Mesendoderm (in vitro differentiated cells): ENCODE measurements at regions not wholly inside any gene's neighbourhood (a gene's known extent, or its start where the extent isn't known, plus 50 kb on each side); places are given as distances from the start of the nearest gene placed in this dataset.
A peak's percentile ranks its signal among the peaks of the same experiment; 100 is the strongest.

ENCODE experiments used
- DNase-seq: peaks from one replicate; pipeline ENCODE4 v3.0.0; 2013
- H2AK5ac ChIP-seq: 2 replicates; pipeline ENCODE4 v1.6.1; 2013; ENCODE audit warnings: low read length, inconsistent platforms
- H2BK120ac ChIP-seq: 2 replicates; pipeline ENCODE4 v1.6.1; 2013; ENCODE audit warnings: low read depth, mild to moderate bottlenecking, low read length, moderate library complexity, mixed read lengths
- H2BK15ac ChIP-seq: replicated peaks from 2 replicates; pipeline ENCODE4 v1.6.1; 2013; ENCODE audit warnings: low read depth, mild to moderate bottlenecking, moderate library complexity
- H2BK5ac ChIP-seq: 2 replicates; pipeline ENCODE4 v1.6.1; 2013; ENCODE audit warnings: low read length, inconsistent platforms
- H3K18ac ChIP-seq: 2 replicates; pipeline ENCODE4 v1.6.1; 2013; ENCODE audit warnings: mild to moderate bottlenecking, low read length, mixed read lengths
- H3K23ac ChIP-seq: one replicate; pipeline ENCODE4 v1.6.1; 2013; ENCODE audit warnings: low read length
- H3K27ac ChIP-seq: 2 replicates; pipeline ENCODE4 v1.5.1; 2013; ENCODE audit warnings: low read depth, mild to moderate bottlenecking, inconsistent platforms, low read length, moderate library complexity
- H3K27me3 ChIP-seq: 2 replicates; pipeline ENCODE4 v1.6.1; 2013; ENCODE audit warnings: low read length, control low read depth, mild to moderate bottlenecking, inconsistent platforms; ENCODE audit not compliant: insufficient read depth, poor library complexity
- H3K36me3 ChIP-seq: 2 replicates; pipeline ENCODE4 v1.6.1; 2013; ENCODE audit warnings: low read length, inconsistent platforms; ENCODE audit not compliant: control insufficient read depth, insufficient read depth
- H3K4ac ChIP-seq: one replicate; pipeline ENCODE4 v1.6.1; 2013; ENCODE audit warnings: low read depth, mild to moderate bottlenecking, low read length, moderate library complexity
- H3K4me1 ChIP-seq: 2 replicates; pipeline ENCODE4 v1.6.1; 2013; ENCODE audit warnings: low read depth, low read length, inconsistent platforms; ENCODE audit not compliant: control insufficient read depth
- H3K4me2 ChIP-seq: 2 replicates; pipeline ENCODE4 v1.6.1; 2013; ENCODE audit warnings: low read length
- H3K4me3 ChIP-seq: 2 replicates; pipeline ENCODE4 v1.5.1; 2013; ENCODE audit warnings: mild to moderate bottlenecking, low read length
- H3K56ac ChIP-seq: one replicate; pipeline ENCODE4 v1.6.1; 2013; ENCODE audit warnings: low read length
- H3K79me1 ChIP-seq: 2 replicates; pipeline ENCODE4 v1.6.1; 2013; ENCODE audit warnings: low read length, inconsistent platforms
- H3K79me2 ChIP-seq: 2 replicates; pipeline ENCODE4 v1.6.1; 2013; ENCODE audit warnings: mild to moderate bottlenecking, low read length; ENCODE audit not compliant: control insufficient read depth, insufficient read depth
- H3K9ac ChIP-seq: 2 replicates; pipeline ENCODE4 v1.6.1; 2013; ENCODE audit warnings: low read length, inconsistent platforms
- H4K5ac ChIP-seq: one replicate; pipeline ENCODE4 v1.6.1; 2013; ENCODE audit warnings: low read length
- H4K8ac ChIP-seq: one replicate; pipeline ENCODE4 v1.6.1; 2013; ENCODE audit warnings: low read depth, mild to moderate bottlenecking, control low read depth, low read length, moderate library complexity
- WGBS: extraction: QIAGEN DNeasy Blood & Tissue Kit; methylation state at CpG from one replicate; pipeline ENCODE4 v1.1.7; 2013; ENCODE audit warnings: low lambda C conversion rate, missing lambda C conversion rate; ENCODE audit not compliant: insufficient coverage; ENCODE audit errors: extremely low coverage; 5-methylcytosine and 5-hydroxymethylcytosine counted together

DNA sequence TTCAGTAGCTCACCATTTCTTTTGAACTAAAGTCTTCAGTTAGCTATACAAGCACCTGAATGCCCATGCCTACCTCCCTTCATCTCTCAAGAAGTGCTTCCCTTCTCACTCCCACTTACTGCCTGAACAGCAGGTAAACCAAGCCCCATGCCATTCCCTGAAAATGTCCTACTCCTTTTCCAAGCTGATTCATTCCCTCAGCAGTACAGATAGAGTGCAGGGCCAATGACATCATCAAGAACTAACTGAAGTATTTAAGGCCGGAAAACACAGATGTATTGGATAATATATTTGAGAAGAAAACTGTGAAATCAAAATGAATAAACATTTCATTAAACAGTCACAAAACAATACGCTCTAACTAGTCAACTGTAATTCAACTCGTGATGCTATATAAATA, 478.8 kb upstream of the CDH11 start:
- H2BK120ac ChIP-seq = no peak overlapping the region
- H3K4me3 ChIP-seq = no peak overlapping the region
- no peaks in the 10 kb centered on the region for H3K4me1 ChIP-seq
- no peaks in the 10 kb centered on the region for H3K79me2 ChIP-seq
- no peak overlapping the region for H2AK5ac ChIP-seq
- H3K4ac ChIP-seq = no peak overlapping the region
- no peak overlapping the region for H3K4me2 ChIP-seq
- no peaks in the 10 kb centered on the region for H3K36me3 ChIP-seq
- H2BK15ac ChIP-seq = no peak overlapping the region
- DNase-seq = no peak
- H3K18ac ChIP-seq = no peak overlapping the region
- no peaks in the 10 kb centered on the region for H3K79me1 ChIP-seq
- H2BK5ac ChIP-seq = no peak overlapping the region
- no peak overlapping the region for H3K56ac ChIP-seq
- H3K23ac ChIP-seq = no peak overlapping the region
- H3K9ac ChIP-seq = no peak overlapping the region
- H4K8ac ChIP-seq = no peak overlapping the region
- no peak overlapping the region for H4K5ac ChIP-seq
- H3K27ac ChIP-seq = no peak overlapping the region
- WGBS = 100% methylated on average over 1 of the region's 3 CpGs
- H3K27me3 ChIP-seq = no peaks in the 10 kb centered on the region

DNA sequence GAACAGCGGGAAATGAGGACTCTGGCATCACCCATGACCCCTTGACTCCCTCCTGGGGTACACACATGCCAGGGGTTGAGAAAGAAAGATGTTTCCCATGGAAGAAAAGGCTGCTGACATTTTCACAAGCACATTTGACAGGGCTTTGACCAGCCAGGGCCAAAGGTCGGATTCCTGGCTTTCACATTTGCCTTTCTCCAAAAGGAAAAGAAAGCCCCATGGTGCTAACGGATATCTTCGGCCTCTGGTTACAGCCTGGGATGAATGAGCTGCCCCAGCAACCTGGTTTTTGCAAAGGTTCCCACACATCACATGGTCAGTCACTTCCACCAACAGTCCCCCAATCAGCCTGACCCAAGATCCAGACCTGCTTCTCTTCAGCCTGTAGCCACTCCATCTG, 478.2 kb upstream of the CDH11 start:
- Histone ChIP-seq H3K79me1 (no peaks in the 10 kb centered on the region), H4K8ac (no peak overlapping the region), H3K18ac (no peak overlapping the region), H3K79me2 (no peaks in the 10 kb centered on the region), H3K4me2 (no peak overlapping the region), H4K5ac (no peak overlapping the region), H3K4me1 (no peaks in the 10 kb centered on the region), H3K27ac (no peak overlapping the region), H3K4me3 (no peak overlapping the region), H3K36me3 (no peaks in the 10 kb centered on the region), H3K56ac (no peak overlapping the region), H3K4ac (no peak overlapping the region), H2BK15ac (no peak overlapping the region), H3K23ac (no peak overlapping the region), H2BK120ac (no peak overlapping the region), H3K27me3 (no peaks in the 10 kb centered on the region), H2AK5ac (no peak overlapping the region), H2BK5ac (no peak overlapping the region), H3K9ac (no peak overlapping the region)
- WGBS = no CpG with 5 or more reads among the region's 4 CpGs
- no peak for DNase-seq

DNA sequence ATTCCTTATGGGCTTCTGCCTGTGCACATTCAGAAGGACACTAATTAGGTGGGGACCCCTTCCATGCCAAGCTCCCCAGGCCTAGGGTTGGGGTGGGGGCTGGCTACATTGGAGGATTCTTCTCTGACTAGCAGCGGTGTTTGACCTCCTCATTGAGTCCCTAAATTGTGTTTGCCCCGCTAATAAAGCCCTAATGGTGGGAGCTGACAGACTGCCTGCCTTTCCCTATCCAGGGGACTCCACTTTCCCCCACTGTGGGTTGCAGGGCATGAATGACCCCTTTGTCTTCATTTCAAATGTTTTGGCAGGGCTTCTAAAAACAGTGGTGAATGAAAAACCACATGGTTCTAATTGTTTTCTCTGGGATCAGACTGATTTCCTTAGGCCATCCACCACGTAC, 476.8 kb upstream of the CDH11 start:
- H3K36me3 ChIP-seq = no peaks in the 10 kb centered on the region
- no peak overlapping the region for H2BK5ac ChIP-seq
- H3K4me2 ChIP-seq = no peak overlapping the region
- no peak overlapping the region for H4K8ac ChIP-seq
- WGBS = no CpG with 5 or more reads among the region's 3 CpGs
- H4K5ac ChIP-seq = no peak overlapping the region
- no peak overlapping the region for H2BK15ac ChIP-seq
- H3K23ac ChIP-seq = no peak overlapping the region
- H3K4me1 ChIP-seq = no peaks in the 10 kb centered on the region
- H3K79me2 ChIP-seq = no peaks in the 10 kb centered on the region
- H2BK120ac ChIP-seq = no peak overlapping the region
- H3K27me3 ChIP-seq = no peaks in the 10 kb centered on the region
- no peak overlapping the region for H3K27ac ChIP-seq
- no peak overlapping the region for H3K9ac ChIP-seq
- no peaks in the 10 kb centered on the region for H3K79me1 ChIP-seq
- no peak for DNase-seq
- H3K18ac ChIP-seq = no peak overlapping the region
- H3K4ac ChIP-seq = no peak overlapping the region
- H2AK5ac ChIP-seq = no peak overlapping the region
- H3K4me3 ChIP-seq = no peak overlapping the region
- no peak overlapping the region for H3K56ac ChIP-seq

DNA sequence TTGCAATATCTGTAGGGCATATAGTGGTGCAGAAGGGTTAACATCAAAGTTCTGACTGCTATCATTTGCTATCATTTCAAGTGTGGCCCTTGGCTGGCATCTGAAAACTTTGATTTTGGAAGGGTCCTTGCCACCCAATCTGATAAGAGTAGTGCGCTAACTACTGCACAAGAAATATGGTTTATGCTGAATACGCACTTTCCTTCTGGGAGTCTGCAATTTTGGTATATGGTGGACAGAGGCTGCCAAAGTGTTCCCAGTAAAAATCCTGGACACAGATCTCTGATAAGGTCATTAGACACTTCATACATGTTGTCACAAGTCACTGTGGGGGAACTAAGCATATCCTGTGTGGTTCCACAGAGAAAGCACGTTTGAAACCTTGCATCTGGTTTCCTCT, 461.6 kb upstream of the CDH11 start:
- no peak overlapping the region for H3K23ac ChIP-seq
- H3K4ac ChIP-seq = no peak overlapping the region
- H3K9ac ChIP-seq = no peak overlapping the region
- no peak overlapping the region for H2BK5ac ChIP-seq
- H3K4me2 ChIP-seq = no peak overlapping the region
- H4K5ac ChIP-seq = no peak overlapping the region
- no peak overlapping the region for H2BK120ac ChIP-seq
- DNase-seq = no peak
- H3K79me1 ChIP-seq = no peaks in the 10 kb centered on the region
- no peak overlapping the region for H2AK5ac ChIP-seq
- H2BK15ac ChIP-seq = no peak overlapping the region
- no peaks in the 10 kb centered on the region for H3K4me1 ChIP-seq
- no peaks in the 10 kb centered on the region for H3K36me3 ChIP-seq
- no peak overlapping the region for H3K56ac ChIP-seq
- no peak overlapping the region for H3K4me3 ChIP-seq
- H4K8ac ChIP-seq = no peak overlapping the region
- H3K27me3 ChIP-seq = no peaks in the 10 kb centered on the region
- no peak overlapping the region for H3K18ac ChIP-seq
- no peaks in the 10 kb centered on the region for H3K79me2 ChIP-seq
- no CpG with 5 or more reads among the region's 3 CpGs for WGBS
- H3K27ac ChIP-seq = no peak overlapping the region

DNA sequence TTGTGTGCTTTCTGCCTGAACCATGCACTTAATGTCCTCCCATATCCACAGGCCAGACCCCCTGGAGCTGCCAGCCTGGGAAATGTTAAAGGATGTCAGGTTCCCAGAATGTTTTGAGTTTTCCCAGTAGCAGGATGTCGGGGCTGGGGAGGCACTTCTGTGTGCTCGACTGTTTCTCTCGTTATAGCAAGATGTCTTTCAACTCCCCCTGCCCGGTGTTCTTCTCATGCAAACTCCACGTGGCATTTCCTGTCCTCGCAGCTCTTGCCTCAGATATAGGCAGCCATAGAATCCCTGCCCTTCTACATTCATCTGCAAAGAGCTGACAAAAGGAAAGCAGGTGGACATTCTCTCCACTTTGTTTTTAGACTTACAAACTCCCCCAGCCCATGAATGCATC, 457.2 kb upstream of the CDH11 start:
- Histone ChIP-seq H2BK5ac (no peak overlapping the region), H4K8ac (no peak overlapping the region), H3K4me2 (no peak overlapping the region), H3K4me1 (no peaks in the 10 kb centered on the region), H2BK120ac (no peak overlapping the region), H2AK5ac (no peak overlapping the region), H3K56ac (no peak overlapping the region), H3K23ac (no peak overlapping the region), H3K9ac (no peak overlapping the region), H3K27me3 (no peaks in the 10 kb centered on the region), H3K36me3 (no peaks in the 10 kb centered on the region), H3K79me1 (no peaks in the 10 kb centered on the region), H3K27ac (no peak overlapping the region), H3K4ac (no peak overlapping the region), H3K79me2 (no peaks in the 10 kb centered on the region), H3K18ac (no peak overlapping the region), H3K4me3 (no peak overlapping the region), H4K5ac (no peak overlapping the region), H2BK15ac (no peak overlapping the region)
- no peak for DNase-seq
- whole genome bisulfite sequencing = no CpG with 5 or more reads among the region's 6 CpGs

DNA sequence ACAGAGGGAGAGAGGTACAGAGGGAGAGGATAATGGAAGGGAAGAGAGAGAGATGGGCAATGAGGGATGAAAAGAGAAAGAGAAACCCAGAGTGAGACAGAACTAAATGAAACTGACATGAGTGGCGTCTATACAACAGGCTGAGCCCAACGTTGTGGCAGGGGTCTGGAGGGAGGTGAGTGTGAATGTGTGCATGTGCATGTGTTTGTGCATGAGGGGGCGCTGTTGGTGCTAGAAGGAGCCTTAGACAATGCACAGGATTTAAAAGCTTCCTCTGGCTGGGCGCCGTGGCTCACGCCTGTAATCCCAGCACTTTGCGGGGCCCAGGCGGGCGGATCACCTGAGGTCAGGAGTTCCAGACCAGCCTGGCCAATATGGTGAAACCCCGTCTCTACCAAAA, 454.8 kb upstream of the CDH11 start:
- H2BK120ac ChIP-seq = no peak overlapping the region
- no peak overlapping the region for H3K4ac ChIP-seq
- no peaks in the 10 kb centered on the region for H3K27me3 ChIP-seq
- H3K9ac ChIP-seq = no peak overlapping the region
- H2AK5ac ChIP-seq = no peak overlapping the region
- H4K8ac ChIP-seq = no peak overlapping the region
- DNase-seq = peak; percentile 83
- no peak overlapping the region for H3K23ac ChIP-seq
- H3K4me1 ChIP-seq = no peaks in the 10 kb centered on the region
- H3K36me3 ChIP-seq = no peaks in the 10 kb centered on the region
- WGBS = no CpG with 5 or more reads among the region's 10 CpGs
- H3K18ac ChIP-seq = no peak overlapping the region
- H3K4me2 ChIP-seq = no peak overlapping the region
- no peak overlapping the region for H2BK5ac ChIP-seq
- H4K5ac ChIP-seq = no peak overlapping the region
- no peak overlapping the region for H3K27ac ChIP-seq
- no peak overlapping the region for H3K56ac ChIP-seq
- no peak overlapping the region for H3K4me3 ChIP-seq
- H2BK15ac ChIP-seq = no peak overlapping the region
- no peaks in the 10 kb centered on the region for H3K79me2 ChIP-seq
- H3K79me1 ChIP-seq = no peaks in the 10 kb centered on the region
